ENCODE measurements at regions not wholly inside any gene's neighbourhood (a gene's known extent, or its start where the extent isn't known, plus 50 kb on each side); places are given as distances from the start of the nearest gene placed in this dataset.

DNA sequence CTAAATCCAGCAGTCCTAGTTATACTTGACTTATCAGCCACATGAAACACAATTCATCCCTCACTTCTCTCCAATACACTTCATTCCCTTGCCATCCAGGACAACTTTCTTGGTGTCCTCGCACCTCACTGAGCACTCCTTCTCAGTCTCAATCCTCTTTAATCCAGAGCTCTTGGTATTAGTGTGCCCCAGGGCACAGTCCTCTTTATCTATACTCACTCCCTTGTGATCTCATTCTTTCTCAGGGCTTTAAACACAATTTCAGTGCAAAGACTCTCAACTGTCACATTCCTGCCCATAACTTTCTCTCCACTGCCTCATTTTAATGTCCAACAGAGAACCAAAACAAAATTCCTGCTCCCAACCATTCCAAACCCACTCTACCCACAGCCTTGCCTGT lies 60.8 kb upstream of the SPOPL start:
- DNase-seq (ENCODE audit: insufficient read length, low spot score) (no peak), FAIRE-seq (no peak)
- TF ChIP-seq, protein P1, sequence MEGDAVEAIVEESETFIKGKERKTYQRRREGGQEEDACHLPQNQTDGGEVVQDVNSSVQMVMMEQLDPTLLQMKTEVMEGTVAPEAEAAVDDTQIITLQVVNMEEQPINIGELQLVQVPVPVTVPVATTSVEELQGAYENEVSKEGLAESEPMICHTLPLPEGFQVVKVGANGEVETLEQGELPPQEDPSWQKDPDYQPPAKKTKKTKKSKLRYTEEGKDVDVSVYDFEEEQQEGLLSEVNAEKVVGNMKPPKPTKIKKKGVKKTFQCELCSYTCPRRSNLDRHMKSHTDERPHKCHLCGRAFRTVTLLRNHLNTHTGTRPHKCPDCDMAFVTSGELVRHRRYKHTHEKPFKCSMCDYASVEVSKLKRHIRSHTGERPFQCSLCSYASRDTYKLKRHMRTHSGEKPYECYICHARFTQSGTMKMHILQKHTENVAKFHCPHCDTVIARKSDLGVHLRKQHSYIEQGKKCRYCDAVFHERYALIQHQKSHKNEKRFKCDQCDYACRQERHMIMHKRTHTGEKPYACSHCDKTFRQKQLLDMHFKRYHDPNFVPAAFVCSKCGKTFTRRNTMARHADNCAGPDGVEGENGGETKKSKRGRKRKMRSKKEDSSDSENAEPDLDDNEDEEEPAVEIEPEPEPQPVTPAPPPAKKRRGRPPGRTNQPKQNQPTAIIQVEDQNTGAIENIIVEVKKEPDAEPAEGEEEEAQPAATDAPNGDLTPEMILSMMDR (IDR thresholded peaks at IDR 0.05; ENCODE audit: insufficient read depth, missing control alignments), result no peak

DNA sequence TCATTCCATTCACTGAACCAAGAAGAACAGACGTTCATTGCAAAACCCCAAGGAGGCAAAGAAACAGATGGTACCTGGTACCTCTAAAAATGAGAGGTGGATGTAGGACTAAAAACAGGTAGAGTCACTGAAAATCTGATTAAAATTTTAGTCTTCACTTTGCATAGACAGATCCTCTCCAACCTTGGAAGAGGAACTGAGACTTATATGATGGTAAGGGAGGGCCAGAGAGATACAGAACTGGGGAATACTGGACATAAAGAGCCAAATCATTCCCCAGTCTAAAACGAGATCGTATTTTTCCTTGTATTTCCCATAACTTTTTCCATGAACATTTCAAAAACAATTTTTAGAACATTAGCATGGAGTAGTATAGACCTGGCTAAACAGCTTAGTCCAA lies 59.7 kb upstream of the SPOPL start:
- no peak for FAIRE-seq

DNA sequence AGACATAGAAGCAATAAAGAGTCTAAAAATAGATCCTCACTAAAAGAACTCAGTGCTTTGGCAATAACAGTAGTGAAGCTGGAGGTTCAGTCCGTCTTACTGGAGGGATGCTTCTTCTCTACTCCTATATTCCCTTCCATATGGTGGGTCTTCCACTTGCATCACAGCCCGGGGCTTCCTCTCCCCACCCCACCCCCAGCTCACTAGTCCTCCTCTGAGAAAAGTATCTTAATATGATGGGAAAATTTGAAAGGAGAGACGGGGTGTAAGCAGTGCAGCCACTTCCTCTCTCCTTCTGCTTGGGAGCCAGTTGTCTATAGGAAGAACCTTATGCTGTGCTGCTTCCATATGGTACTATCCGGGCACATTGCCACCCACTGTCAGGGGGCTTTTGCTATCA lies 57.2 kb upstream of the SPOPL start:
- TF ChIP-seq, protein P1 (IDR thresholded peaks at IDR 0.05; ENCODE audit: insufficient read depth, missing control alignments), result no peak
- FAIRE-seq (no peak), DNase-seq (ENCODE audit: insufficient read length, low spot score) (no peak)

More for the DNA sequence above, 59.7 kb upstream of the SPOPL start:
- DNase-seq (ENCODE audit: insufficient read length, low spot score), result no peak
- TF ChIP-seq, protein P1 (IDR thresholded peaks at IDR 0.05; ENCODE audit: insufficient read depth, missing control alignments), result no peak

DNA sequence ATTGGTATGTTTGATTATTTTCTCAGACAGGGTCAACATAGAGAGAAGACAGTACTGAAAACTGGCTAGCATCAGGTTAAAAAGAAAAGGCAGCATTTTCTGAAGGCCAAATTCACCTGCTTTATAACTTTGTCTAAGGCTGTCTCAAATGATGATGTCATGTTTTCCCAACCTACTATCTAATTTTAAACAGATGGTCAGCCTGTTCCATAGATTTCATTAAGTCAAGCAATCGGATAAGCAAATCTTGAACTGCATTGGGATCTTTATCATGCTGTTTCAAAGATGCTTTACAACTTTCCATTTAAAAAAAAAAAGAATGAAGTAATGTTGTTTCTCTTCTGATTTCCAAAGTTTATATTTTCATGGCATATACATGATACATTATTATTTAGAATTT lies 56.3 kb upstream of the SPOPL start:
- DNase-seq (ENCODE audit: insufficient read length, low spot score) (no peak), FAIRE-seq (no peak)
- TF ChIP-seq, protein P1 (IDR thresholded peaks at IDR 0.05; ENCODE audit: insufficient read depth, missing control alignments), result no peak

DNA sequence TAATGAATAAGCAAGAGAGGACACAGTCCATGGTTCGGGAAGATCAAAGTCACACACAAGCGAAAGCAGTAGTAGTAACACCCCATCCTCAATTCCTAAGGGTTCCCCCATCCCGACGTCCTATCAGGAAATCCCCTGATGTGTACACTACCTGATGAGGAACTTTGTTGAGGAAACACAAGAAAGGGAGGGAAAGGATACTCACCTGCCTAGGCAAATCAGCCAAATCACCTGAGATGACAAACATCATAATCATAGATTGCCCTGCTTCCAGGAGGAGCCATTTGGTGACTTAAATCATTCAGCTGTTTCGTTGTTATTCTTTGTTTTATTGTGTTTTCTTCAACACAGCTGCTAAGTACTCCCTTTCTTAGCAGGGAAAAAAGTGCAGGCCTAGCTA lies 55.5 kb upstream of the SPOPL start:
- TF ChIP-seq, protein P1 (IDR thresholded peaks at IDR 0.05; ENCODE audit: insufficient read depth, missing control alignments), result no peak
- no peak for DNase-seq (ENCODE audit: insufficient read length, low spot score)

DNA sequence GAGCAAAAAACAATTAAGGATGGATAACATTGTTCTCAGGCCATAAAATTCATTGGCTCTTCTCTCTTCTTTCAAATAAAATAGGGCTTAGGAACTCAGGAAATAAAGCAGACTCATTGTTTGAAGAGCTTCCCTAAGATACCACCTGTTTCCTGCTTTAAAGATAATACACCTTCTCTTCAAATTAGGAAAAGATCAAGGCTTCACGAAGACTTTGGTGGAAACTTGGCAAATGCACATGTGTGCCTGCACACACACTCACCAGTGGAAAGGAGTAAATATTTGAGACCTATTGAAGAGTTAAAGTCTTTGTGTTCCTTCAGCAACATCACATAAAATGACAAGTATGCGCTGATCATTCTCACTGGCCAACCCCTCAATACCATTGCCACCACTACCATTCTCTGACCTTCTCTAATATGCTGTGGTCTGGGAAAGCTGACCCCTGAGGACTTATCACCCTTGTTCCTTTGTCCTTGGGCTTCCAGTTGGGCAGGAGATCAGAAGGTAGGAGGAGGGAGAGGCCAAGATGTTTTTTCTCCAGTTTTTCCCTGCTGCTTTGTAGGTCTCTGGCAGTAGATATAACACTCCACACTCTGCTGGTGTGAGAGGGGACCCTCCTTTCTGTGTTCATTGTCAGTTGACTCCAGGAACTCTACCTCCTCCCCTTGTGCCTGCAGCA lies 53.5 kb upstream of the SPOPL start:
- TF ChIP-seq, protein P1 (IDR thresholded peaks at IDR 0.05; ENCODE audit: insufficient read depth, missing control alignments), result no peak
- no peak for DNase-seq (ENCODE audit: insufficient read length, low spot score)

More for the DNA sequence above, 55.5 kb upstream of the SPOPL start:
- FAIRE-seq, result no peak

More for the DNA sequence above, 53.5 kb upstream of the SPOPL start:
- FAIRE-seq, result no peak

Data from D721Med (cell line).